SK-N-SH (cell line): ENCODE measurements at regions not wholly inside any gene's neighbourhood (a gene's known extent, or its start where the extent isn't known, plus 50 kb on each side); places are given as distances from the start of the nearest gene placed in this dataset.

Experiments used
- CTCF ChIA-PET: fragments of 300-600, 350-600 bp; formaldehyde crosslinking; extraction: SDS; loops from one replicate; lab custom pipeline; 2021; lab: Yijun Ruan, JAX
- POLR2A ChIA-PET: fragments of 350-600 bp; sonication (Branson Sonifier 250); formaldehyde crosslinking; extraction: SDS; loops from one replicate; lab custom pipeline; 2020; ENCODE audit warnings: antibody characterized with exemption, inconsistent platforms; lab: Yijun Ruan, JAX
- DNase-seq: peaks from one replicate; pipeline ENCODE4 v3.0.0; 2012
- H2AFZ ChIP-seq: fragments of 200-600 bp; sonication (generic); 2 replicates; pipeline ENCODE4 v1.8.1; 2016; ENCODE audit warnings: antibody characterized with exemption, mild to moderate bottlenecking, low read depth
- H3F3A ChIP-seq: fragments of 200-600 bp; sonication (generic); replicated peaks from 2 replicates; pipeline ENCODE3; 2016; ENCODE audit warnings: antibody characterized with exemption, mild to moderate bottlenecking; ENCODE audit not compliant: insufficient read depth
- H3K27ac ChIP-seq, 2 experiments: fragments of 200-500 bp in 1 of 2; fragments of 200-600 bp in 1 of 2; sonication (Bioruptor generic) in 1 of 2; sonication (generic), shearing (Covaris generic) in 1 of 2; 2 replicates each; pipeline versions ENCODE4 v1.5.1 to v1.6.1; 2014 to 2016; ENCODE audit warnings: low read depth in 2 of 2, inconsistent platforms in 1 of 2, low read length in 1 of 2, mild to moderate bottlenecking in 1 of 2, mixed read lengths in 1 of 2
- H3K27me3 ChIP-seq: fragments of 200-600 bp; sonication (generic), shearing (Covaris generic); 2 replicates; pipeline ENCODE4 v1.6.1; 2016; ENCODE audit warnings: mixed run types; ENCODE audit not compliant: insufficient read depth
- H3K36me3 ChIP-seq, 2 experiments: fragments of 200-500 bp in 1 of 2; fragments of 200-600 bp in 1 of 2; sonication (Bioruptor generic) in 1 of 2; sonication (generic) in 1 of 2; replicated peaks in 1 of 2; 2 replicates each; pipeline versions ENCODE3 to v1.5.1; 2014 to 2016; ENCODE audit warnings: low read length in 1 of 2, mild to moderate bottlenecking in 1 of 2; ENCODE audit not compliant: insufficient read depth in 2 of 2, control insufficient read depth in 1 of 2
- H3K4me1 ChIP-seq, 2 experiments: fragments of 200-500 bp in 1 of 2; fragments of 200-600 bp in 1 of 2; sonication (Bioruptor generic) in 1 of 2; sonication (generic), shearing (Covaris generic) in 1 of 2; 2 replicates each; pipeline versions ENCODE4 v1.5.1 to v1.6.1; 2014 to 2016; ENCODE audit warnings: low read depth in 1 of 2, low read length in 1 of 2, mixed run types in 1 of 2; ENCODE audit not compliant: insufficient read depth in 2 of 2, control insufficient read depth in 1 of 2
- H3K4me2 ChIP-seq: fragments of 200-600 bp; sonication (generic), shearing (Covaris generic); 2 replicates; pipeline ENCODE4 v1.6.1; 2017; ENCODE audit warnings: mixed run types
- H3K4me3 ChIP-seq, 2 experiments: fragments of 200-500 bp in 1 of 2; fragments of 200-600 bp in 1 of 2; sonication (Bioruptor generic) in 1 of 2; sonication (generic), shearing (Covaris generic) in 1 of 2; 2 replicates each; pipeline versions ENCODE4 v1.5.1 to v1.8.1; 2014 to 2016; ENCODE audit warnings: low read depth in 2 of 2, inconsistent platforms in 1 of 2, low read length in 1 of 2, mild to moderate bottlenecking in 1 of 2, mixed read lengths in 1 of 2, moderate library complexity in 1 of 2
- H3K79me2 ChIP-seq: fragments of 200-600 bp; sonication (generic); 2 replicates; pipeline ENCODE4 v1.8.1; 2017; ENCODE audit warnings: mild to moderate bottlenecking; ENCODE audit not compliant: insufficient read depth
- H3K9ac ChIP-seq: fragments of 200-600 bp; sonication (generic); 2 replicates; pipeline ENCODE4 v1.6.1; 2017; ENCODE audit warnings: mixed run types
- H3K9me2 ChIP-seq: fragments of 200-600 bp; sonication (generic); 2 replicates; pipeline ENCODE4 v1.6.1; 2017; ENCODE audit warnings: mixed run types
- H3K9me3 ChIP-seq: fragments of 200-600 bp; sonication (generic); 2 replicates; pipeline ENCODE4 v1.6.1; 2017; ENCODE audit warnings: mixed run types, mild to moderate bottlenecking, moderate library complexity
- H4K20me1 ChIP-seq: fragments of 200-600 bp; sonication (generic); 2 replicates; pipeline ENCODE4 v1.6.1; 2017; ENCODE audit warnings: mild to moderate bottlenecking, mixed run types; ENCODE audit not compliant: insufficient read depth
- CHD2 ChIP-seq: fragments of 150-350 bp; IDR thresholded peaks from 2 replicates; pipeline ENCODE4 v1.6.1; 2018; ENCODE audit warnings: low read length; ENCODE audit not compliant: partially characterized antibody
- ELF1 ChIP-seq: IDR thresholded peaks from 2 replicates; pipeline ENCODE4 v1.4.0; 2012
- GABPA ChIP-seq: IDR thresholded peaks from 2 replicates; pipeline ENCODE4 v1.4.0; 2012; ENCODE audit warnings: low read depth, mild to moderate bottlenecking
- MEF2A ChIP-seq: IDR thresholded peaks from 2 replicates; pipeline ENCODE4 v1.4.0; 2012; ENCODE audit warnings: low read depth, borderline replicate concordance
- MXI1 ChIP-seq: IDR thresholded peaks from 2 replicates; pipeline ENCODE4 v1.6.1; 2012; ENCODE audit warnings: mild to moderate bottlenecking, low read depth, low read length, improper control_type of control experiment
- NFIC ChIP-seq: IDR thresholded peaks from 2 replicates; pipeline ENCODE4 v1.4.0; 2012; ENCODE audit warnings: borderline replicate concordance
- NRF1 ChIP-seq: IDR thresholded peaks from 2 replicates; pipeline ENCODE4 v1.6.1; 2012; ENCODE audit warnings: low read depth, mild to moderate bottlenecking, low read length
- RCOR1 ChIP-seq: fragments of 150-350 bp; IDR thresholded peaks from 2 replicates; pipeline ENCODE4 v1.6.1; 2017; ENCODE audit warnings: antibody characterized with exemption, low read length
- RFX5 ChIP-seq: IDR thresholded peaks from 2 replicates; pipeline ENCODE4 v1.6.1; 2012; ENCODE audit warnings: mild to moderate bottlenecking, improper control_type of control experiment, low read length
- RXRA ChIP-seq: IDR thresholded peaks from 2 replicates; pipeline ENCODE4 v1.4.0; 2012; ENCODE audit warnings: low read depth, mild to moderate bottlenecking, borderline replicate concordance
- SIN3A ChIP-seq: IDR thresholded peaks from 2 replicates; pipeline ENCODE4 v1.6.1; 2012; ENCODE audit warnings: low read depth, mild to moderate bottlenecking, low read length, moderate library complexity, borderline replicate concordance
- SMC3 ChIP-seq: IDR thresholded peaks from 2 replicates; pipeline ENCODE4 v1.6.1; 2012; ENCODE audit warnings: low read depth, low read length, improper control_type of control experiment
- TCF12 ChIP-seq: IDR thresholded peaks from 2 replicates; pipeline ENCODE4 v1.4.0; 2012
- USF1 ChIP-seq: IDR thresholded peaks from 2 replicates; pipeline ENCODE4 v1.4.0; 2012; ENCODE audit warnings: low read depth, borderline replicate concordance
- USF2 ChIP-seq: fragments of 150-350 bp; IDR thresholded peaks from 2 replicates; pipeline ENCODE4 v1.6.1; 2017; ENCODE audit warnings: antibody characterized with exemption, low read length, low read depth, borderline replicate concordance
- YY1 ChIP-seq: IDR thresholded peaks from 2 replicates; pipeline ENCODE4 v1.4.0; 2012; ENCODE audit warnings: low read depth, mild to moderate bottlenecking
- ZBTB33 ChIP-seq: IDR thresholded peaks from 2 replicates; pipeline ENCODE4 v1.4.0; 2012; ENCODE audit warnings: low read depth, borderline replicate concordance
- WGBS: methylation state at CpG from one replicate; pipeline ENCODE4 v1.1.6; 2017; ENCODE audit warnings: low lambda C conversion rate; 5-methylcytosine and 5-hydroxymethylcytosine counted together
- TF ChIP-seq, protein P1 (sequence below): fragments of 150-350 bp; IDR thresholded peaks from 2 replicates; pipeline ENCODE4 v1.6.1; 2016; ENCODE audit warnings: mild to moderate bottlenecking, low read depth, low read length

DNA sequence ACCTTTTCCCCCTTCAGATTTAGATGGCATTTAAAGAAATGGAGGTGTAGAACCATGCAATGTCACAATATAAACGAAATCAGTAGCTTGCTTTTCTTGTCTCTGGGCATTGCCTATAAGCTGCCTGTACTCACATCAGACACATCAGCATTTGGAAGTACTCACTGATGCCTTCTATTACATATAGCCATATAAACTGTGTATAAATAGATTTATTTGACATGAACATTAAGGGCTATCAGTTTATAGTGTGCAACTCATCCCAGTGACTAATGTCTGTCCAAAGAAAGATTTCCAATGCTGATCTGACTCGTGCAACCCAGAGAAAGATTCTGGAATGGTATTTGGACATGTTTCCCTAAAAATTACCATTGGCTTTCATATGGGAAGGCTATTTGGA, 417.9 kb upstream of the MAF start (continued):
- TF ChIP-seq MXI1 = no peak
- no peak for TF ChIP-seq MEF2A

GRCh38 chr16:80016731-80017326, 416.3 kb upstream of the MAF start:
- no peak for DNase-seq
- no peak overlapping the region for H3K9ac ChIP-seq
- no peaks in the 10 kb centered on the region for H3K9me2 ChIP-seq
- ChIA-PET POLR2A (no interaction called here), CTCF (no interaction called here)
- no peaks in the 10 kb centered on the region for H3K4me1 ChIP-seq
- H2AFZ ChIP-seq = no peak overlapping the region
- no peak overlapping the region for H3K4me2 ChIP-seq
- no peaks in the 10 kb centered on the region for H4K20me1 ChIP-seq
- H3K4me3 ChIP-seq = no peak overlapping the region
- H3K79me2 ChIP-seq = no peaks in the 10 kb centered on the region
- no peaks in the 10 kb centered on the region for H3F3A ChIP-seq
- H3K27me3 ChIP-seq = no peaks in the 10 kb centered on the region
- no peak for TF ChIP-seq RCOR1
- no peak for TF ChIP-seq TCF12
- no peak for TF ChIP-seq ELF1
- TF ChIP-seq MEF2A = no peak
- no peak for TF ChIP-seq ZBTB33
- no peak for TF ChIP-seq GABPA
- no peak for TF ChIP-seq USF1
- TF ChIP-seq SMC3 = no peak
- no peak for TF ChIP-seq NRF1
- TF ChIP-seq, protein P1, sequence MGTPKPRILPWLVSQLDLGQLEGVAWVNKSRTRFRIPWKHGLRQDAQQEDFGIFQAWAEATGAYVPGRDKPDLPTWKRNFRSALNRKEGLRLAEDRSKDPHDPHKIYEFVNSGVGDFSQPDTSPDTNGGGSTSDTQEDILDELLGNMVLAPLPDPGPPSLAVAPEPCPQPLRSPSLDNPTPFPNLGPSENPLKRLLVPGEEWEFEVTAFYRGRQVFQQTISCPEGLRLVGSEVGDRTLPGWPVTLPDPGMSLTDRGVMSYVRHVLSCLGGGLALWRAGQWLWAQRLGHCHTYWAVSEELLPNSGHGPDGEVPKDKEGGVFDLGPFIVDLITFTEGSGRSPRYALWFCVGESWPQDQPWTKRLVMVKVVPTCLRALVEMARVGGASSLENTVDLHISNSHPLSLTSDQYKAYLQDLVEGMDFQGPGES = no peak
- no peak for TF ChIP-seq RXRA
- TF ChIP-seq CHD2 = no peak
- TF ChIP-seq SIN3A = no peak
- TF ChIP-seq USF2 = no peak
- TF ChIP-seq YY1 = no peak
- TF ChIP-seq RFX5 = no peak
- no peak for TF ChIP-seq MXI1
- no peak for TF ChIP-seq NFIC
- H3K36me3 ChIP-seq = no peaks in the 10 kb centered on the region
- 51% methylated on average over 9 of the region's 9 CpGs for WGBS
- H3K27ac ChIP-seq = no peak overlapping the region
- no peaks in the 10 kb centered on the region for H3K9me3 ChIP-seq
